GM21786 (cell line): ENCODE measurements at regions not wholly inside any gene's neighbourhood (a gene's known extent, or its start where the extent isn't known, plus 50 kb on each side); places are given as distances from the start of the nearest gene placed in this dataset.
"Not testable (repeated sequence)": the region's sequence is repeated elsewhere in the genome, so short reads cannot be mapped to it uniquely, and the experiment has no call there.

Experiments used
- ATAC-seq: cut with Tn5 transposase; IDR thresholded peaks from one replicate; pipeline ENCODE4 v1.9.1; 2021; ENCODE audit not compliant: unreplicated experiment

- ATAC-seq, result no peak
Measured at GRCh38 chr3:72660270-72661114, 187.8 kb downstream of the SHQ1 start.

- no peak for ATAC-seq
Measured at GRCh38 chr3:72659596-72659995, 188.6 kb downstream of the SHQ1 start.

- no peak for ATAC-seq
Measured at GRCh38 chr3:72659188-72659587, 189.1 kb downstream of the SHQ1 start.

- ATAC-seq, result no peak
Measured at GRCh38 chr3:72658466-72659100, 189.7 kb downstream of the SHQ1 start.

- ATAC-seq, result no peak
Measured at GRCh38 chr3:72657666-72658065, 190.6 kb downstream of the SHQ1 start.

- ATAC-seq, result no peak
Measured at GRCh38 chr3:72655723-72656122, 192.5 kb downstream of the SHQ1 start.

GRCh38 chr3:72655131-72655551 is 193.1 kb downstream of the SHQ1 start:
- ATAC-seq, result no peak

GRCh38 chr3:72652395-72652794 is 195.8 kb downstream of the SHQ1 start:
- ATAC-seq, result no peak

GRCh38 chr3:72651498-72651897 is 196.7 kb downstream of the SHQ1 start:
- ATAC-seq, result no peak

- no peak for ATAC-seq
Measured at GRCh38 chr3:72646263-72646662, 202.0 kb downstream of the SHQ1 start.

- ATAC-seq, result not testable (repeated sequence)
Measured at GRCh38 chr3:72643635-72644034, 204.6 kb downstream of the SHQ1 start.

GRCh38 chr3:72641684-72642083 is 206.6 kb downstream of the SHQ1 start:
- no peak for ATAC-seq

- ATAC-seq, result no peak
Measured at GRCh38 chr3:72641072-72641471, 207.2 kb downstream of the SHQ1 start.

GRCh38 chr3:72636969-72637597 is 211.2 kb downstream of the SHQ1 start:
- no peak for ATAC-seq

GRCh38 chr3:72635551-72635950 is 212.7 kb downstream of the SHQ1 start:
- ATAC-seq, result no peak

GRCh38 chr3:72634128-72634527 is 214.1 kb downstream of the SHQ1 start:
- ATAC-seq, result peak; percentile 41

- ATAC-seq, result no peak
Measured at GRCh38 chr3:72633534-72633933, 214.7 kb downstream of the SHQ1 start.

GRCh38 chr3:72633121-72633520 is 215.1 kb downstream of the SHQ1 start:
- no peak for ATAC-seq

- no peak for ATAC-seq
Measured at GRCh38 chr3:72632129-72632528, 216.1 kb downstream of the SHQ1 start.

- no peak for ATAC-seq
Measured at GRCh38 chr3:72630969-72631344, 217.3 kb downstream of the SHQ1 start.

GRCh38 chr3:72630327-72630968 is 217.8 kb downstream of the SHQ1 start:
- no peak for ATAC-seq
